IMR-90 (cell line): ENCODE measurements at regions not wholly inside any gene's neighbourhood (a gene's known extent, or its start where the extent isn't known, plus 50 kb on each side); places are given as distances from the start of the nearest gene placed in this dataset.

Source experiments
- CTCF ChIP-seq: conservative IDR thresholded peaks from 2 replicates; pipeline ENCODE4 v1.5.1; 2012; ENCODE audit warnings: mild to moderate bottlenecking, low read depth, low read length, improper control_type of control experiment
- POLR2A ChIP-seq: IDR thresholded peaks from 2 replicates; pipeline ENCODE4 v1.6.1; 2012; ENCODE audit warnings: mild to moderate bottlenecking, low read depth, low read length
- RCOR1 ChIP-seq: IDR thresholded peaks from 2 replicates; pipeline ENCODE4 v1.6.1; 2012; ENCODE audit warnings: mild to moderate bottlenecking, low read length, improper control_type of control experiment; ENCODE audit not compliant: insufficient replicate concordance

GRCh38 chr2:41913921-41914609 lies 133.8 kb upstream of the PKDCC start:
- no peak for TF ChIP-seq RCOR1
- TF ChIP-seq CTCF: no peak
- no peak for TF ChIP-seq POLR2A
